DOHH2 (cell line): ENCODE measurements at regions not wholly inside any gene's neighbourhood (a gene's known extent, or its start where the extent isn't known, plus 50 kb on each side); places are given as distances from the start of the nearest gene placed in this dataset.

ENCODE experiments used
- H3F3A ChIP-seq: fragments of 200-600 bp; sonication (generic), shearing (Covaris generic); 2 replicates; pipeline ENCODE4 v1.6.0; 2016; ENCODE audit warnings: antibody characterized with exemption, mild to moderate bottlenecking; ENCODE audit not compliant: control insufficient read depth, insufficient read depth
- H3K27ac ChIP-seq: fragments of 200-600 bp; sonication (generic); 2 replicates; pipeline ENCODE4 v1.5.1; 2014; ENCODE audit warnings: low read depth, mild to moderate bottlenecking, low read length, moderate library complexity
- H3K27me3 ChIP-seq: fragments of 200-600 bp; sonication (generic); 2 replicates; pipeline ENCODE4 v1.6.1; 2014; ENCODE audit warnings: mild to moderate bottlenecking, low read length, mixed read lengths; ENCODE audit not compliant: control insufficient read depth
- H3K36me3 ChIP-seq: fragments of 200-600 bp; sonication (generic); 2 replicates; pipeline ENCODE4 v1.6.1; 2014; ENCODE audit warnings: mild to moderate bottlenecking, low read length, moderate library complexity, mixed read lengths; ENCODE audit not compliant: control insufficient read depth
- H3K4me1 ChIP-seq: fragments of 200-600 bp; sonication (generic); 2 replicates; pipeline ENCODE4 v1.6.1; 2014; ENCODE audit warnings: mild to moderate bottlenecking, low read length, mixed read lengths; ENCODE audit not compliant: control insufficient read depth
- H3K4me2 ChIP-seq: fragments of 200-600 bp; sonication (generic); 2 replicates; pipeline ENCODE4 v1.6.0; 2014; ENCODE audit warnings: mild to moderate bottlenecking, low read length, moderate library complexity
- H3K4me3 ChIP-seq: fragments of 200-600 bp; sonication (generic); 2 replicates; pipeline ENCODE4 v1.5.1; 2014; ENCODE audit warnings: mild to moderate bottlenecking, low read length, mixed read lengths
- H3K79me2 ChIP-seq: fragments of 200-600 bp; sonication (generic); 2 replicates; pipeline ENCODE4 v1.6.1; 2014; ENCODE audit warnings: mild to moderate bottlenecking, low read length, mixed read lengths; ENCODE audit not compliant: control insufficient read depth
- H3K9me2 ChIP-seq: fragments of 200-600 bp; sonication (generic); replicated peaks from 2 replicates; pipeline ENCODE4 v1.6.1; 2014; ENCODE audit warnings: mild to moderate bottlenecking, low read length, mixed read lengths; ENCODE audit not compliant: control insufficient read depth
- H3K9me3 ChIP-seq: fragments of 200-600 bp; sonication (generic); 2 replicates; pipeline ENCODE4 v1.6.1; 2014; ENCODE audit warnings: antibody characterized with exemption, low read length, mixed read lengths; ENCODE audit not compliant: control insufficient read depth, insufficient read depth
- H4K20me1 ChIP-seq: fragments of 200-600 bp; sonication (generic); 2 replicates; pipeline ENCODE4 v1.6.0; 2014; ENCODE audit warnings: low read depth, mild to moderate bottlenecking, antibody characterized with exemption, low read length, moderate library complexity; ENCODE audit not compliant: control insufficient read depth, insufficient read depth
- EZH2phosphoT487 ChIP-seq: fragments of 200-600 bp; sonication (generic); IDR thresholded peaks from 2 replicates; pipeline ENCODE4 v1.6.1; 2017; ENCODE audit warnings: borderline replicate concordance, mild to moderate bottlenecking, antibody characterized with exemption, low read length, moderate library complexity, mixed read lengths
- TF ChIP-seq, protein P1 (sequence below): fragments of 200-600 bp; sonication (generic); IDR thresholded peaks from one replicate; pipeline ENCODE4 v1.5.1; 2014; ENCODE audit warnings: antibody characterized with exemption, mild to moderate bottlenecking, low read depth, low read length; ENCODE audit not compliant: poor library complexity, severe bottlenecking

- no peak overlapping the region for H3K4me2 ChIP-seq
- no peaks in the 10 kb centered on the region for H3K9me3 ChIP-seq
- H3K9me2 ChIP-seq: no peaks in the 10 kb centered on the region
- no peak overlapping the region for H3K4me3 ChIP-seq
- no peaks in the 10 kb centered on the region for H3K27me3 ChIP-seq
- no peak overlapping the region for H3K27ac ChIP-seq
- peaks cover 24% of the 10 kb centered on the region for H3K4me1 ChIP-seq
- no peaks in the 10 kb centered on the region for H4K20me1 ChIP-seq
- H3F3A ChIP-seq: no peaks in the 10 kb centered on the region
- no peaks in the 10 kb centered on the region for H3K36me3 ChIP-seq
- TF ChIP-seq EZH2phosphoT487: no peak
- TF ChIP-seq, protein P1, sequence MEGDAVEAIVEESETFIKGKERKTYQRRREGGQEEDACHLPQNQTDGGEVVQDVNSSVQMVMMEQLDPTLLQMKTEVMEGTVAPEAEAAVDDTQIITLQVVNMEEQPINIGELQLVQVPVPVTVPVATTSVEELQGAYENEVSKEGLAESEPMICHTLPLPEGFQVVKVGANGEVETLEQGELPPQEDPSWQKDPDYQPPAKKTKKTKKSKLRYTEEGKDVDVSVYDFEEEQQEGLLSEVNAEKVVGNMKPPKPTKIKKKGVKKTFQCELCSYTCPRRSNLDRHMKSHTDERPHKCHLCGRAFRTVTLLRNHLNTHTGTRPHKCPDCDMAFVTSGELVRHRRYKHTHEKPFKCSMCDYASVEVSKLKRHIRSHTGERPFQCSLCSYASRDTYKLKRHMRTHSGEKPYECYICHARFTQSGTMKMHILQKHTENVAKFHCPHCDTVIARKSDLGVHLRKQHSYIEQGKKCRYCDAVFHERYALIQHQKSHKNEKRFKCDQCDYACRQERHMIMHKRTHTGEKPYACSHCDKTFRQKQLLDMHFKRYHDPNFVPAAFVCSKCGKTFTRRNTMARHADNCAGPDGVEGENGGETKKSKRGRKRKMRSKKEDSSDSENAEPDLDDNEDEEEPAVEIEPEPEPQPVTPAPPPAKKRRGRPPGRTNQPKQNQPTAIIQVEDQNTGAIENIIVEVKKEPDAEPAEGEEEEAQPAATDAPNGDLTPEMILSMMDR: no peak
- no peaks in the 10 kb centered on the region for H3K79me2 ChIP-seq
Measured at GRCh38 chr3:72258361-72259141, 473.6 kb upstream of the PROK2 start.

GRCh38 chr3:72257738-72258137 is 472.8 kb upstream of the PROK2 start:
- Histone ChIP-seq H4K20me1 (no peaks in the 10 kb centered on the region), H3K4me2 (no peak overlapping the region), H3K36me3 (no peaks in the 10 kb centered on the region), H3K4me3 (no peak overlapping the region), H3K9me2 (no peaks in the 10 kb centered on the region), H3K27me3 (no peaks in the 10 kb centered on the region), H3K79me2 (no peaks in the 10 kb centered on the region), H3K27ac (no peak overlapping the region), H3F3A (no peaks in the 10 kb centered on the region), H3K9me3 (no peaks in the 10 kb centered on the region), H3K4me1 (peaks cover 24% of the 10 kb centered on the region)
- no peak for TF ChIP-seq EZH2phosphoT487

GRCh38 chr3:72257203-72257602 is 472.3 kb upstream of the PROK2 start:
- H3K9me2 ChIP-seq: no peaks in the 10 kb centered on the region
- no peak overlapping the region for H3K4me2 ChIP-seq
- no peaks in the 10 kb centered on the region for H3K9me3 ChIP-seq
- no peak overlapping the region for H3K4me3 ChIP-seq
- no peak overlapping the region for H3K27ac ChIP-seq
- H3K4me1 ChIP-seq: peaks cover 24% of the 10 kb centered on the region
- no peaks in the 10 kb centered on the region for H4K20me1 ChIP-seq
- TF ChIP-seq EZH2phosphoT487: no peak
- TF ChIP-seq, protein P1: no peak
- no peaks in the 10 kb centered on the region for H3K27me3 ChIP-seq
- H3K79me2 ChIP-seq: no peaks in the 10 kb centered on the region
- no peaks in the 10 kb centered on the region for H3F3A ChIP-seq
- no peaks in the 10 kb centered on the region for H3K36me3 ChIP-seq

DNA sequence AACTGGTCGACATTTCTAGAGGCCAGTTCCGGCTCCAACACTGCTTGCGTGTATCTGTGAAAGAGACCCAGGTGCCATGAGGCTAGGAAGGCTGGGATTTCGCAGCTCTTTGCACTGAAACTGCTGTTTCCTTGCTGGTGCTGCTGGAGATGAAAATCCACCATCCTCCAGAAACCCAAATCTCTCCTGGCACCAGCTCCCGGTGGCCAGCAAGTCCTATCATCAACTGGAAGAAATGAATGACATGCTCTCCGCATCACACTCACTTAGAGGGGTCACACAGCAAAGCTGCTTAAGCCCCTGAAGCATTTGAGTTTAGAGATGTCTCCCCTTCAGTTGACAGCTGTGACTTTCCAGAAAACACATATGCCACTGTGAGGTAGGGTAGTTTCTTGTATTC is 471.8 kb upstream of the PROK2 start:
- no peaks in the 10 kb centered on the region for H3K36me3 ChIP-seq
- no peak for TF ChIP-seq EZH2phosphoT487
- TF ChIP-seq, protein P1: no peak
- no peak overlapping the region for H3K27ac ChIP-seq
- H3K4me3 ChIP-seq: no peak overlapping the region
- no peaks in the 10 kb centered on the region for H3K27me3 ChIP-seq
- no peaks in the 10 kb centered on the region for H3F3A ChIP-seq
- H3K79me2 ChIP-seq: no peaks in the 10 kb centered on the region
- no peaks in the 10 kb centered on the region for H3K9me2 ChIP-seq
- H4K20me1 ChIP-seq: no peaks in the 10 kb centered on the region
- no peak overlapping the region for H3K4me2 ChIP-seq
- no peaks in the 10 kb centered on the region for H3K9me3 ChIP-seq
- H3K4me1 ChIP-seq: peaks cover 24% of the 10 kb centered on the region
